ENCODE measurements at regions not wholly inside any gene's neighbourhood (a gene's known extent, or its start where the extent isn't known, plus 50 kb on each side); places are given as distances from the start of the nearest gene placed in this dataset.
A peak's percentile ranks its signal among the peaks of the same experiment; 100 is the strongest.

- no peak for DNase-seq
Measured at GRCh38 chr5:159385536-159385935, 55.2 kb upstream of the IL12B start.

DNA sequence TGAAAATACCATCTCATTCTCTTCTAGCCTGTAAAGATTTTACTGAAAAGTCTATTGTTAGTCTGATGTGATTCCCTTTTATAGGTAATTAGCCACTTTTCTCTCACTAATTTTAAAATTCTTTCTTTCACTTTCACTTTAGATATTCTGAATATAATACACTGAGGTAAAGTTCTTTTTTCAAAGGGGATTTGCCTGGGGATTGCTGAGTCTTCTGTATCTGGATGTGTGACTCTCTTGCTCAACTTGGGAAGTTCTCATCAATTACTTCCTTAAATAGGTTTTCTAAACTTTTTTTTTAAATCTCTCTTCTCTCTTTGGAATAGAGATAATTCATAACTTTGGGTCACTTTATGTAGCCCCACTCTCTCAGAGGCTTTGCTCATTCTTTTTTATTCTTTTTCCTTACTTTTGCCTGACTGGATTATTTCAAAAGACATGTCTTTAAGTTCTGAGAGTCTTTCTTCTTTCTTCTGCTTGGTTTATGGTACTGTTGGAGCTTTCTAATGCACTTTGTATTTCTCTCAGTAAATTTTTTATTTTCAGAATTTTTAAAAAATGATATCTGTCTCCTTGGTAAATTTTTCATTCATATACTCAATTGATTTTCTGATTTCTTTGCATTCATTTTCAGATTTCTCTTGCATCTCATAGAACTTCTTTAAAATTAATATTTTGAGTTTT, 55.9 kb upstream of the IL12B start:
- no peak for DNase-seq

DNA sequence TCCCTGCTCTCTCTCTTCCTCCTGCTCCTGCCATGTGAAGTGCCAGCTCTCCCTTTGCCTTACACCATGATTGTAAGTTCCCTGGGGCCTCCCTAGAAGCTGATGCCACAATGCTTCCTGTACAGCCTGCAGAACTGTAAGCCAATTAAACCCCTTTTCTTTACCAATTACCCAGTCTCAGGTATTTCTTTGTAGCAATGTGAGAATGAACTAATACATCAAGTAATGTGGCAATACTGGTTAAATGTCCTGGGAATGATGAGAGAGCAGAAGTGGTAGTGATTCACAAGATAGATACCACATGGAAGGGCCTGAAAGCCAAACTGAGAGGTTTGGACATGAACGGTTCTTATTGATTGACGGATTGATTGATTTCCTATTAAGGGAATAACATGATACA, 62.6 kb upstream of the IL12B start:
- no peak for DNase-seq

- no peak for DNase-seq
Measured at GRCh38 chr5:159393854-159394274, 63.6 kb upstream of the IL12B start.

DNA sequence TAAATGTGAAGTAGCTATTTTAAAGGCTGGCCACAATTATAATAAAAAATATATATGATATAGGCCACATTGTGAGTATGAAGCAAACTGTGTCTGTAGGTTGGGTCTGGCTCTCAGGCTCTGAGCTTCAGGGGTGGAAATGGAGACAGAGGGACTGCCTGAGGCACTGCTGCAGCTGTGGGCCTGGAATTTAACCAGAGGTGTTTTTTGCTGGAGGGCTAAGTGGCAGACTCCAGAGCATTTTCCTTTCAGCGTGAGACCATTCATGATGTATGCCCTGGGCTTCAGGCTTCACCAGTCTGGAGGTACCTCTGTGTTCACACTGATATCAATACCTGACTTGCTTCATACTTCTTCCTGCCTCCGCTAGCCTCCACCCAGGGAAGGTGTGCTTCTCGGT, 64.9 kb upstream of the IL12B start:
- DNase-seq, result no peak

DNA sequence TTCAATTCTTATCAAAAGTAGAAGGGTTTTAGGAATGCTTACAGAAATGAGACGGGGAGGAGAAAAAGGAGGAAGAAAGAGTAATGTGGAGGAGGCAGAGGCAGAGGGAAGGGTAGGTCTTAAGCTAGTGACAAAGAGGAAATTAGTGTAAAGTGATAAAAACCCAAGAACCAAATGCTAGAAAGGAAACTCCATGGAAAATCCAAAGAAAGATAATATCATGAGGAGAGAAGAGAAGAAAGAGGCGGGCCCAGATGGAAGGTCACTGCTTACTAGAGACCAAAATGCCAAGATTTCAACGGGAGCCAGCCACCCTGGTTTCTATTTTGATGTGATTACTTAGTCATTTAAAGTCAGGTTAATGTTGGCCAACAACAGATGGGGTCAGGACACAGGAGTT, 68.6 kb upstream of the IL12B start:
- DNase-seq, result no peak

GRCh38 chr5:159400476-159400875, 70.2 kb upstream of the IL12B start:
- no peak for DNase-seq

- DNase-seq, result no peak
Measured at GRCh38 chr5:159402311-159402710, 72.0 kb upstream of the IL12B start.

DNA sequence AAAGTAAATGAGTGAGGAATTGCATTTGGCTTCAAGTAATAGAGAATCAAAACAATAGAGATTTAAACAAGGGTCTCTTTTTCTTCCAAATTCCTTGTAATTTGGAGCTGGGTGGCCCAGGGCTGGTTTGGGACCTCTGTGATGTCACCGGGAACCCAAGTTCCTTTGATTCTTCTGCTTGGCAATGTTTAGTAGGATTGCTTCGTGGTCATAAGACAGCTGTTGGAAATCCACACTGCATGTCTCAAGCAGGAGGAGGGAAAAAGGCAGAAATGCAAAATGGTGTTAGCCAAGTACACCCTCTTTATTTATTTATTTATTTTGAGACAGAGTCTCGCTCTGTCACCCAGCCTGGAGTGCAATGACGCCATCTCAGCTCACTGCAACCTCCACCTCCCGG, 72.6 kb upstream of the IL12B start:
- no peak for DNase-seq

DNA sequence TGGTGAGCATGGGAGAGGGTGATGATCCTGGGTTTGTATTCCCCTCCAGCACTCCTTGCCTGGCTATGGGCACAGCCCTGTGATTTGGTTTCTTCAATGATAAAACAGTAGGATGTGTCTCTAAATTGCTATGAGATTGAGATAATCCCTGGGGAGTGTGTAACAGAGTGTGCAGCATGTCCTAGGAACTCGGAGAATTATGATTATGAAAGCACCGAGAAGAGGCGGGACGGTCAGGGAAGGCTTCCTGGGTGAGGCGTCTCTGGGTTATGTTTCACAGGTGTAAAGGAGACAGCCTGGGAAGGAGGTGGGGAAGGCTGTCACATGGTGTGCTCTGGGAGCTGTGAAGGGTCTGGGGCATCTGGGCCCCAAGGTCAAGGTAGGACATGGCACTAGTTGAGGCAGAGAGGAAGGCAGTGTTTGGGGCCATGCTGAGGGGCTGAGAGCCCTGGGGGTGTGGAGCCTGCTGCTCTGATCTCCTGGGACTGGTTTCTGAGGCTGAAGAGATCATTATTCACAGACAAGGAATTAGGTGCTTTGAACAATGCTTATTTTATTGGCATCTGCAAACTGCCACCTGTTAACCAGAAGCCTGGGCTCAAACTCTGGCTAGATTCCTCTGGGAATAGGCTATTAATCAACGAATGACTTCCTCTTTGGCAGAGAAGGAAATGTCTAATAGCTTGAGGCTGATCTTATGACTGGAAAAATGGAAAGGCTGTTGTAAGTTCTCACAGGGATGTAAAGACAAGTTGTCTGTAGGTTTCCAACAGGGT, 73.8 kb upstream of the IL12B start:
- DNase-seq, result no peak

GRCh38 chr5:159405611-159406031, 75.3 kb upstream of the IL12B start:
- no peak for DNase-seq

DNA sequence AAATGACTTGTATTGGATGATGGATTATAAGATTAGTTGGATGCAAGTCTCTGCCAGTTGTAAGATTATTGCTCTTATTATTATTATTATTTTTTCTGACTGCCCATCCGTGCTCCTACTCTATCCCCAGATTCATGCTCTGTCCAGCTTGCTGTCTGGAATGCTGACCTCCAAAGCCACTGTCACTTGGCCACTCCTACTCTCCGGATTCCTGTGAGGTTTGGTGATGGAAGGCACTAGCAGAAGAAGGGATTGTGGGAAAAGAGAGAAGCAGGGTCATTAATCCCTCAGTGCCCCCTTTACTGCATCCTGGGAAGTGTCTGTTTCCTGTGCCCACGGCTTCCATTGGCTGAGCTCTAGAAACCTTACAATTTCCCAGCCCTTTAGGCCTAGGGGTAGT, 76.3 kb upstream of the IL12B start:
- DNase-seq, result no peak

DNA sequence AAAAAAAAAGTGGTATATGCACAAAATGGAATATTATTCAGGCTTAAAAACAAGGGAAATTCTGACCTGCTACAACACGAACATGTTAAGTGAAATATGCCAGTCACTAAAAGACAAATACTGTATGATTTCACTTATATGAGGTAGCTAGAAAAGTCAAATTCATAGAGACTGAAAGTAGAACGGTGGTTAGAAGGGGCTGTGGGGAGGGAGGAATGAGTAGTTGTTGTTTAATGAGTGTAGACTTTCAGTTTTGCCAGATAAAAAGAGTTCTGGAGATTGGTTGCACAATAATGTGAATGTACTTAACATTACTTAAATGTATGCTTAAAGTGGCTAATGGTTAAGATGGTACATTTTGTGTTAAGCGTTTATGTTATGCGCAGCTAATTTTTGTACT, 79.5 kb upstream of the IL12B start:
- DNase-seq, result no peak

GRCh38 chr5:159410480-159410879, 80.2 kb upstream of the IL12B start:
- DNase-seq, result no peak

DNA sequence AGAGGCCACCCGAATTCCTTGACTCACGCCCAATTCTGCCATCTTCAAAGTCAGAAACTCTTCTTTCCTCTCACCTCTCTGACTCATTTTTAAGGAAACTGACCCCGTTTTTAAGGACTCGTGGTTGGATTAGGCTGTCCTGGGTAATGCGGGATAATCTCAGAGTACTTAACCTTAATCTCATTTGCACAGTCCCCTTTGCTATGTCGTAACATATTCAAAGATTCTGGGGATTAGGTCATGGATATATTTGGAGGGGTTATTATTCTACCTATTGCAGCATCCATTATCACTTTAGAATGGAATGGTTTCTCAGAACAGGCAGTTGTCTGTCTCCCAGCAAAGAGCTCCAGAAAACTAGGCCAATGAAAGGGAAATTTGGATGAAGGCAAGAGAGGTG, 80.8 kb upstream of the IL12B start:
- DNase-seq, result no peak

- peak; percentile 83 for DNase-seq
Measured at GRCh38 chr5:159412284-159413046, 82.2 kb upstream of the IL12B start.

DNA sequence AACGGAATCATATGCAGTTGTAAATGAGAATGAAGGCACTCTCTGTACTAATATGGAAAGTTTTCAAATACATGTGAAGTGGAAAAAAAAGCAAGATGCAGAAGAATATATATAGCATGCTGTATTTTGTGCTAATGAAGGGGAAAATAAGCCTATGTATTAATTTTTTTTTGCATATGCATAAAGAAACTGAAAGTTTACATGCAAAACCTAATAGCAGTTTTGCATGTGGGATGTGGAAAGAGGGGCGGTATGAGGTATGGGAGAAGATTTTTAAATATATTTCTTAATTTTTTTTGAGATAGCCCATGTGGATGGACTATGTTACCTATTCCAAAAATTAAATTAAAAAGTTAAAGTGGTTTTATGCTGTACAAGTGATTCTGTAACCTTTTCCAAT, 83.7 kb upstream of the IL12B start:
- no peak for DNase-seq

- no peak for DNase-seq
Measured at GRCh38 chr5:159415301-159415937, 85.1 kb upstream of the IL12B start.

GRCh38 chr5:159416438-159416837, 86.2 kb upstream of the IL12B start:
- DNase-seq, result no peak

GRCh38 chr5:159417170-159417569, 86.9 kb upstream of the IL12B start:
- DNase-seq, result no peak

DNA sequence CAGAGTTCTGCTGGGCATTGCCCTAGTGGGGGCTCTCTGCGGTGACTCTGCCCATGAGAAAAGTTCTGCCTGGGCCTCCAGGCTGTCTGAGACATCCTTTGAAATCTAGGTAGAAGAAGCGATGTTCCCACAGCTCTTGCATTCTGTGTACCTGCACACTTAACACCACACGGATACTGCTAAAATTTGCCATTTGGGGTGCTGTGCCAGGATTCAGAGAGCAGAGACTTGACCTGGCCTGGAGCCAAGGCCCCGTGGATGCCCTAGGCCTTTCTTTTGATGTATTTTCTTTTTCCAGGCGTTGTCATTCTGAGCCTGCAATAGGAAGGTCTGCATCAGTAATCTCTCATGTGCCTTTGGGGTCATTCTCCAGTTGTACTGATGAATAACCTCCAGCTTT, 89.3 kb upstream of the IL12B start:
- no peak for DNase-seq

GRCh38 chr5:159420940-159421339, 90.7 kb upstream of the IL12B start:
- DNase-seq, result no peak

DNA sequence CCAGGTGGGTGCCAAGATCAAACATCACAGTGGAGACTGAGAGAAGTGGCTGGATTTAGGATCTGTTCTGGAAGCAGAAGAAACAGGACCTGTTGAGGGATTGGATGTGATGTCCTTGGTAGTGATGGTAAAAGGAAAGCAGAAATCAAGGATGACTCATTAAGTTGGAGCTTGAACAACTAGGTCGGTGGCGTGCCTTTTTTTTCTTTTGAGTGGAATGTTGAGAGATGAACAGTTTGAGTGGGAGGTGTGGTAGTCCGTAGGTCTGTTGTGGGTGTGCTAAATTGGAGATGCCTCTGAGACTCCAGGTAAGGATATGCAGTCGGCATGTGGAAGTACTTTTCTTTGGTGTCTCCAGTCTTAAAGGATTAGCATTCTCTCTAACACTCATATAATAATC, 92.1 kb upstream of the IL12B start:
- DNase-seq, result no peak
